ENCODE measurements at regions not wholly inside any gene's neighbourhood (a gene's known extent, or its start where the extent isn't known, plus 50 kb on each side); places are given as distances from the start of the nearest gene placed in this dataset.

- H3K27me3 ChIP-seq: peaks cover 0 to 6% (median 2%) of the 10 kb centered on the region in 7 donors
- no peaks in the 10 kb centered on the region for H3K4me1 ChIP-seq
- no peak overlapping the region for H3K4me3 ChIP-seq
- ATAC-seq (no peak), DNase-seq (no peak)
- no peak for TF ChIP-seq CTCF (IDR thresholded peaks at IDR 0.05)
- H3K36me3 ChIP-seq: no peaks in the 10 kb centered on the region
- intact Hi-C loops (cut with DNase I): no loop called here
- H3K9me3 ChIP-seq: peaks cover 0 to 19% (median 0%) of the 10 kb centered on the region in 11 donors
- H3K27ac ChIP-seq: no peak overlapping the region
Measured at GRCh38 chr11:131077340-131077739, 161.1 kb upstream of the SNX19 start.

- TF ChIP-seq CTCF (IDR thresholded peaks at IDR 0.05): no peak
- 86 to 87% methylated on average over 3 of the region's 3 CpGs for WGBS, 2 donors
- no peaks in the 10 kb centered on the region for H3K4me1 ChIP-seq
- H3K9me3 ChIP-seq: peaks cover 0 to 27% (median 0%) of the 10 kb centered on the region in 11 donors
- H3K36me3 ChIP-seq: no peaks in the 10 kb centered on the region
- no peak overlapping the region for H3K27ac ChIP-seq
- peaks cover 0 to 5% (median 0%) of the 10 kb centered on the region in 7 donors for H3K27me3 ChIP-seq
- H3K4me3 ChIP-seq: no peak overlapping the region
- intact Hi-C loops (cut with DNase I): no loop called here
- ATAC-seq (no peak), DNase-seq (no peak)
Measured at GRCh38 chr11:131079036-131079435, 162.8 kb upstream of the SNX19 start.

- no peaks in the 10 kb centered on the region for H3K36me3 ChIP-seq
- peaks cover 0 to 11% (median 0%) of the 10 kb centered on the region in 7 donors for H3K27me3 ChIP-seq
- no peak for TF ChIP-seq CTCF (IDR thresholded peaks at IDR 0.05)
- H3K4me3 ChIP-seq: no peak overlapping the region
- WGBS, 2 donors: 71 to 83% methylated on average over 2 of the region's 2 CpGs
- no peak overlapping the region for H3K27ac ChIP-seq
- no peaks in the 10 kb centered on the region for H3K4me1 ChIP-seq
- intact Hi-C loops (cut with DNase I): no loop called here
- ATAC-seq: no peak
- DNase-seq: no peak
- peaks cover 0 to 16% (median 10%) of the 10 kb centered on the region in 11 donors for H3K9me3 ChIP-seq
Measured at GRCh38 chr11:131089727-131090245, 173.5 kb upstream of the SNX19 start.

GRCh38 chr11:131092469-131092868 lies 176.2 kb upstream of the SNX19 start:
- DNase-seq: no peak
- H3K9me3 ChIP-seq: no peaks in the 10 kb centered on the region
- no peak overlapping the region for H3K27ac ChIP-seq
- TF ChIP-seq CTCF (IDR thresholded peaks at IDR 0.05): no peak
- H3K4me3 ChIP-seq: no peak overlapping the region
- 69 to 72% methylated on average over 3 of the region's 3 CpGs for WGBS, 2 donors
- peaks cover 0 to 11% (median 0%) of the 10 kb centered on the region in 7 donors for H3K27me3 ChIP-seq
- intact Hi-C loops (cut with DNase I): no loop called here
- H3K4me1 ChIP-seq: no peaks in the 10 kb centered on the region
- no peak for ATAC-seq
- H3K36me3 ChIP-seq: no peaks in the 10 kb centered on the region

Data from heart right ventricle (tissue), 16 donors.